Activated CD4-positive, alpha-beta T cell treated with anti-CD3 and anti-CD28 coated beads, Interleukin-2, amount 50 U/mL, for 16 hours (primary cell): ENCODE measurements at regions not wholly inside any gene's neighbourhood (a gene's known extent, or its start where the extent isn't known, plus 50 kb on each side); places are given as distances from the start of the nearest gene placed in this dataset.

Experiments used
- DNase-seq: peaks from one replicate; pipeline ENCODE4 v3.0.0-alpha.2; 2020

DNA sequence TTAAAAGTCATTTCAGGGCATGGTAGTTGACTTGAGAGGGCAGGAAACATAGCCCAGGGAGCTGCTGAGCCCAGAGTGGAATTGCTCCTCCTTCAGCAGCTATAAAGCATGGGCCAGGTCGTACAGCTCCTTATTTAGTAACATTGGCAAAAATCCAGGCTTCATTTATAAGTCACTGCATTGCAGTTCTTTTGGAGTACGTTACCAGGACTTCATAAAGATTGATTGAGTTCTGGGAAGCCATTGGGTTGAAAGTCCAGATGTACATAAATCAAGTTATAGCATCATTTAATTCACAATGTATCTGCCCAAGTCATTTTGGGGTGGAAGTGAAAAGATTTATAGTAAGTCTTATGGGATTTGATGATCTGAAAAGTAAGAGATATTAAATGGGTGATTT, 53.0 kb upstream of the ANKEF1 start:
- DNase-seq = no peak

DNA sequence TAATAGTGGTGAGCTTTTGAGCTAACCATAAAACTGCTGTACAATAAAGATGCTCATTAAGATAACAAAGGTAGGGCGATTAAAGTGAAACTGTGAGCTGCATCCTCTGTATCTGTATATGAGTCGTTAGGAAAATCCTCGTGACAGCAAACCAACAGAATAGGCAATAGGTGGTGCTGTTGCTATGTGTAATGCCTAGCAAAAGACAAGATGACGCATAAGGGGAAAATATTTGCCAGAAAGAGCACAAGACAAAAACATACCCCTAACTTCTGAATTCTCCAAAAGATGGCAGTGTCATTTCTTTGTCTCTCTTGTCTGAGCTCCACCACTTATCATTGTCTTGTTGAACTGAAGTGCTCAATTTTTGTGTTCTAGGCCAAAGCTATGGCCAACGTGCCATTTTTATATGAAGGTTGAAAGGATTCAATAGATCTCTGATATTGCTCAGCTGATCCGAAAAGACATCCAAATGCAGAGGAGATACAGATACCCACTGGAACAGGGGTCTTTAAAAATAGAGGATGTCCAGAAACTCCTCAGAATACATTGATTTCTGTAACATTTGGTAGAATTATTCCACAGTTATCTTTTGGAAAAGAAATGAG, 56.3 kb upstream of the ANKEF1 start:
- peak; percentile 77 for DNase-seq

DNA sequence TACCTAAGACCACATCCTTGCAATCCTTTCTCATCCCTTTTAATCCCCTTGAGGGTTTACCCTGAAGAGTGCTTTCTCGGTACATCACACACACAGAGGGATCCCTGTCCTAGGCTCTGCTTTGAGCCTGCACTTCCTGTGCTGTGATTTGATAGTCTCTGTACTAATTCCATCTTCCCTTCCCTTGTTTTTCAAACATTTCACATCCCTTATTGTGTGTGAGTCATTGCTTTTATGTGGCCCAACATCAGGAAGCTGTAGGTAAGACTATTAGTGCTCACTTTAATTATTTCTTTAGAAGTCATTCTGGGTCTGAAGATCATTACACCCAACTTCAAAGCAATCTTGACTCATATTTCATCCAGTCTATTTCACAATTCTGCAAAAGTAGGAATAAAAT, 57.2 kb upstream of the ANKEF1 start:
- no peak for DNase-seq

DNA sequence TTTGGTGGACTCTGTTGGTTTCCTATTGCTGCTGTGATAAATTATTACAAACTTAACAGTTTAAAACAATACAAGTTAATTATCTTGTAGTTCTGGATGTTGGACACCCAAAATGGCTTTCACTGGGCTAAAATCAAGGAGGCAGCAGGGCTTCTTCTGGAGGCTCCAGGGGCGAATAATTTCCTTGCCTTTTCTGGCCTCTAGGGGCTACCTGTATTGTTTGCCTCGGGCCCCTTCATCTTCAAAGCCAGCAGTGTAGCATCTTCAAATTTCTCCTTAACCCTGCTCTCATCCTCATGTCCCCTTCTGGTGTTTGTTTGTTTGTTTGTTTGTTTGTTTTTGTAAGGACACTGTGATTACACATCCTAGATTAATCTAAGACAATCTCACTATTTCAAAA, 60.5 kb upstream of the ANKEF1 start:
- no peak for DNase-seq

DNA sequence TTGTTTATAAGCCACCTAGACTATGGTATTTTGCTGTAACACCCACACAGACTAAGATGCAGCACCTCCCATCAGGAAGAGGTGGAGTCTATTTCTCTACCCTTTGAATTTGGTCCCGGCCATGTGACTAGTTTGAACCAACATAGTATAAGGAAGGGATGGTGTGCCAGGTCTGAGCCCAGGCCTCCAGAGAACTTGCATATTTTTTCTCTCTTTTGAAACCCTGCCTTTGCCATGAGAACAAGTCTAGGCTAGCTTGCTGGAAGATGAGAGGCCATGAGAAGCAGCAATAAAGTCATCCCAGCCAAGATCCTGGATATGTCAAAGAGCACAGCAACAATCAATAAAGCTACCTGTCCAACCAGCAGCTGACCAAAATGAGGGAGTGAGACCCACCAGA, 63.0 kb upstream of the ANKEF1 start:
- no peak for DNase-seq

DNA sequence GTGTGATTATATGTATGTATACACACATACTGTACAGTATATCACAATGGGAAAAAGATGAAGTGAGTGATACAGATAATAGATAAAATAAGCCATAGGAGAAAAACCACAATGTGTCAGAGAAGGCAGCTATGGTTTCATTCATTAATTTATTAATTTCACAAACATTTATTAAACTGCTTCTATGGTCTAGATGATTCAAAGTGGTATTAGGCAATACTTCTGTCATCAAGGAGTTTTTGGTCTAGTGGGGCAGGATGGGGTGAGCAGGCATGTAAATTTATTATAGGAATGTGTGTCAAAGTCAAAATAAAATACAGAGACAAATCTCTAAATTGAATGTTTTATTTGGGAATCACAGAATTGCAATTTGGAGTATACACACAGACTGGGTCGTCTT, 65.2 kb upstream of the ANKEF1 start:
- DNase-seq = no peak

DNA sequence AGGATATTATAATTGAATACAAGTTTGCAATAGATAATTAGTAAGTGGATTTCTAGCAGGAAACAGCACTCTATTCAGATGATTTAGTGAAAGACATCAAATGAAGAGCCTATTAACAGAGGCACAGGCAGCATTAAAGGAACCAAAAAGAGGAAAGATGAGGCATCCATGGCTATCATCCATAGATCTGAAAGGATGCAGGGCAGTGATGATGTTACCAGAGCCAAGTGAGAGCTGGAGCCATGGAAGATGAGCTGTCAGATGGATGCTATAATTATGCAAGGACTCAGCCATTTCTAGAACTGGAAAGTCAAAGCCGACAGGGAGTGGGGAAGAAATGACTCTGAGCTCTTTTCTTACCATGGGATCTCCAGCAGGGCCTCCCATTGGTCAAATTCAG, 66.8 kb upstream of the ANKEF1 start:
- no peak for DNase-seq

DNA sequence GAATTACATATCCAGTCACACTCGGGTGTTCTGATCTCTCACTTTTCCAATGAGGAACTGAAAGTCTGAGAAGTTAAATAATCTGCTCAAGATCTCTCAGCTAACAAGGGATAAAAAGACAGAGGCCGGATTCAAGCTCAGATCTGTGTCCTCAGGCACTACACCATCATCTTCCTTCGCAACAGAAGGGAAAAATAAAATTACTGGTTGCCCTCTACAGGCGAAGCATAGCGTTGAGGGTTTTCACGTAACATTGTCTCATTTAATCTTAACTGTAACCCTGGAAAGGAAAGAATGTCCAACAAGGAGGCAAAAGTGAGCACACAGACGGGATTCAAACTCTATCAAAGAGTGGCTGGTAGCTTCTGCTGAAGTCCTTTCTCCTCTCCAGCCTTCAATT, 67.8 kb upstream of the ANKEF1 start:
- DNase-seq = no peak

DNA sequence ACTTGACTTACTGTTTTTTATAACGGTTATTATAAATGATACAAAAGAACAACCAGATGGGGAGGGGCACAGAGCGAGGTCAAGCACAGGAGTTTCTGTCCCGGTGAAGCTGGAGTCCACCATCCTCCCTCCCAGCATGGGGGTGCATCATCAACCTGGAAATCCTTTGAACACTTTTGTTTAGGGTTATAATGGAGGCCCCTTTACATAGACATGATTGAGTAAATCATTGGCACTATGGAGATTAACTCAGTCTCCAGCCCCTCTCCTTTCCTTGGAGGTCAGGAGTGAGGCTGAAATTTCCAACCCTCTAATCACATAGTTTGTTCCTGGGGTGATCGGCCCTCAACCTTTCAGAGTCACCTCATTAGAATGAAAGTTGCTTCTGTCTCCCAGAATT, 71.8 kb upstream of the ANKEF1 start:
- DNase-seq = no peak

DNA sequence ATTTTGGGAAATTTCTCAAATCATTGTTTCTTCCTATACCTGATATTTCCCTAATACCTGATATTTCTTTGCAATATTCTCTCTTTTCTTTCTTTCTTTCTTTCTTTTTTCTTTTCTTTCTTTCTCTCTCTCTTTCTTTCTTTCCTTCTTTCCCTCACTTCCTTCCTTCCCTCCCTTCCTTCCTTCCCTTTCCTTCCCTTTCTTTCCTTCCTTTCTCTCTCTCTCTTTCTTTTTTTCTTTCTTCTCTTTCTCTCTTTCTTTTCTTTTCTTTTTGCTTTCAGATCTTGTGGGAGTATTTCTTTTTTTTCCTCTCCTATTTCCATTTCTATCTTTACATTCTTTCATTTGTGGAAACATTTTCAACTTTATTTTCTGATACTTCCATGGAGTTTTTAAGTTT, 76.1 kb upstream of the ANKEF1 start:
- no peak for DNase-seq

DNA sequence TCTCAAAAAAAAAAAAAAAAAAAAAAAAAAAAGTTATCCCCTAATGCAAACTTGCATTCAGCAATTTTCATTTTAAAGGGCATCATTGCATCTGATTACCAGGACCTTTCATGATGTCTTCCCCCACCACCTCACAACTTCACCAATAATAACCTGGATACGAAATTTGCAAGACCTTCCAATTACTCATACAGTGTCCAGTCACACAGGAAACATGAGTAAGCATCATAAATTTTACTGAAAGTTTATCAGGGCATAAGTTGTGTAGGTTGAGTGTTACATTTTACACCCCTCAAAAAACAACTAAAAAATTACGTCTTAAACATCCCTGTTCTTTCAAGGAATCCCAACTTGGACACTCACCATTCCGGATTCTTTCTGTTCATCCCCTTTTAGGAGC, 79.1 kb upstream of the ANKEF1 start:
- no peak for DNase-seq

DNA sequence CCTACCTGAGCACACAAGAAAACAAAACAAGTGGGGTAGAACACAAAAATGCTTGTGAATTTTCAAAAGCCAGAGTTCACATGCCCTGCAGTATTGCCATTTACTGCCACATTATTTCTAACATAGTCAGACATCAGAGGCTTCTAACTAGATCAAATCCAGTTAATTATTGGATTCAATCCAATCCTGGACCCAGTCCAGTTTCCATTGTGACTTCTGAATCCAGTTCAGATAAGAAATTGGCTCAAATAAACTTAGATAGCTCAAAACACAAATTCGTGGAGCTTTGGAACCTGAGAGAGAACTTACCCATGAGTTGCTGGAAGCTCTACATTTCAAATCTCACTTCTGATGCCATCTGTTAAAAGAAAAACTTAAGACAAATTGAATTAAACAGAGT, 85.2 kb upstream of the ANKEF1 start:
- DNase-seq = no peak

DNA sequence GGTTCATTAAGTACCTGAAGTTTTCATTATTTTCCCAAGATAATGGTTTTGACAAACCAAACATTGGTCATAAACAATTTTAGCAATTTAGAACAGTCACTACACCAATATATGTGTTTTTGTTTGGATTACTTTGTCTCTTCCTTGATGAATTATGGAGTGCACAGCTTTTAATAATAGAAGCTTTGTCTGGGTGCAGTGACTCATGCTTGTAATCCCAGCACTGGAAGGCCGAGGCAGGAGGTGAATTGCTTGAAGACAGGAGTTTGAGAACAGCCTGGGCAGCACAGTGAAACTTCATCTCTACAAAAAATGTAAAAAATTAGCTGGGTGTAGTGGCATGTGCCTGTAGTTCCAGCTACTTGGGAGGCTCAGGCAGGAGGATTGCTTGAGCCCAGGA, 89.4 kb upstream of the ANKEF1 start:
- no peak for DNase-seq

DNA sequence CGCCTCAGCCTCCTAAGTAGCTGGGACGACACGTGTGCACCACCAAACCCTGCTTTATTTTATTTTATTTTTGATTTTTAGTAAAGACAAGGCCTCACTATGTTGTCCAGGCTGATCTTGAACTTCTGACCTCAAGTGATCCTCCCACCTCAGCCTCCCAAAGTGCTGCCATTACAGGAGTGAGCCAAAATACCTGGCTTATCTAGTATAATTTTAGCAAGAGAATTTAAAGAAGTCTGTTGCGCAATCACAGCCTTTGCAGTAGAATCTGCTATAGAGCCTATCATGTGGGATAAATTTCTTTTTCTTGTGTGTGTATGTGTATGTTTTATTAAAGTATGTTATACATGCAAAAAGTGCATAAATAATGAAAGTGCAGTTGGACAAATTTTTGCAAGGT, 92.1 kb upstream of the ANKEF1 start:
- DNase-seq = no peak

DNA sequence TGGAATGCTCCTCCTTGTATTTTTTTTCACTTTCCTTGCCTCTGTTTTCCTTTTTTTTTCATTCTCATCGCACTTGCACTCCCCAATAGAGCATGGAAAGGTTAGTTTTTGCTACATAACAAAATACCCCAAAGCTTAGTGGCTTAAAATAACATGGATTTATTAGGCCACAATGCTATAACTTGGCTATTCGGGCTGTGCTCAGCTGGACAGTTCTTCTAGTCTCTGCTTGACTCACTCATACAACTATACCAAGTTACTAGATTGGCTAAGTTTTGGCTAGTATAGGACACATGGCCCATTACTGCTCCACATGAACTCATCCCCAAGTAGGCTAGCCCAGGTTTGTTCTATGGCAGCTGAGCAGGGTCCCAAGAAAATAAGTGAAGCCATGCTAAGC, 94.5 kb upstream of the ANKEF1 start:
- DNase-seq = no peak

DNA sequence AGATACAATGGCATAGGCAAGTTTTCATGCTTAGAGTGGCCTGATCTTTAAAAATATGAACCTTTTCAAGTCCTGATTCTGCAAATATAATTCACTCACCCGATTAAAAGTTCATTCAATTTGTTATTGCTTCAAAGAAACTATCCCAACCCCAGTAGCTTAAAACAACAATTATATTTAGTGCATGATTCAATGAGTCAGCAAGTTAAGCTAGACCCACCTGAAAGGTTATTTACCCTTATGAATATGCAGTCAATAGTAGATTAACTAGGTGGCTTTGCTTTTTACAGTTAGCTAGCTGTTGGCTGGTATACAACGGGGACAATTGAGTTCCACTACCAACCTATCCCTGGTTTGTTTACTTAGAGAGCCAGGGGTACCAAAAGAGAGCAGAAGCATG, 95.6 kb upstream of the ANKEF1 start:
- DNase-seq = no peak

DNA sequence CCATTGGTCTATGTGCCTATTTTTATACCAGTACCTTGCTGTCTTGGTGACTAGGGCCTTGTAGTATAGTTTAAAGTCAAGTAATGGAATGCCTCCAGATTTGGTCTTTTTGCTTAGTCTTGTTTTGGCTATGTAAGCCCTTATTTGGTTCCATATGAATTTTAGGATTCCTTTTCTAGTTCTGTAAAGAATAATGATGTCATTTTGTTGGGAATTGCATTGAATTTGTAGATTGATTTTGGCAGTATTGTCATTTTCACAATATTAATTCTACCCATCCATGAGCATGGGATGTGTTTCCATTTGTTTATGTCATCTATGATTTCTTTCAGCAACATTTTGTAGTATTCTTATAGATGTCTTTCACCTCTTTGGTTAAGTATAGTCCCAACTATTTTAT, 96.4 kb upstream of the PAK5 start:
- no peak for DNase-seq

DNA sequence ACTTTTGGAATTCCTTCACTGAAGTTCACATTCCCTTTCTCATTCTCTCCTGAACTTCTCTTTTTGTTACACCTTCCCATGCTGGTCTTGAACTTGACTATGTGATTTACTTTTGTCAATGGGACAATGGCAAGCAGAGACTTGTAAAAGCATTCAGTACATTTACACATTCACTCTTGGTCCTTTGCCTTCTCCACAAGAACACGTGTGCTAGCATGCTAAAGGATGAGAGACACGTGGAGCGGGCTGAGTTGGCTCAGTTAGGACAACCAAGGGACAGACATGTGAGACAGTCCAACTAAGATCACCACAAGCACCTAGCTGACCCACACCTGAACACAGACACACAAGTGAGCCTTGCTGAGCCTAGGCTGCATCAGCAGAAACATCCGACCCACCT, 91.3 kb upstream of the PAK5 start:
- DNase-seq = no peak

DNA sequence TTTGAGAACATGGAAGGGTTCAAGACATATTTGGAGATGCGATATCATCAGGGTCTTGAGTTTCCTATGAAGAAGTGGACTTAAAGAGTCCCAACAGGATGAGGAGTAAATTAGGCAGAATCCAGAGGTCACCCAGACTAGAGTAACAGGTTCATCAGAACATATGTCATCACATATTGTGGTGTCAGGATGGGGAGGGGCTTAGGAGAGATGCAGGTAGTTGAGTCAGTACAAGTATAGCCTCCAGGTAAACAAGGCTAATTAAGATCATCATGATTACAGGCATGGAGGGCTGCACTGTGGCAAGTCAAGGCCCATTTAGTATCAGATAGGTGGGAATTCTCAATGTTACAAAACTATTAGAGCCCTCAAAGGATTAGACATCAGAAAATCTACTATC, 90.1 kb upstream of the PAK5 start:
- no peak for DNase-seq

DNA sequence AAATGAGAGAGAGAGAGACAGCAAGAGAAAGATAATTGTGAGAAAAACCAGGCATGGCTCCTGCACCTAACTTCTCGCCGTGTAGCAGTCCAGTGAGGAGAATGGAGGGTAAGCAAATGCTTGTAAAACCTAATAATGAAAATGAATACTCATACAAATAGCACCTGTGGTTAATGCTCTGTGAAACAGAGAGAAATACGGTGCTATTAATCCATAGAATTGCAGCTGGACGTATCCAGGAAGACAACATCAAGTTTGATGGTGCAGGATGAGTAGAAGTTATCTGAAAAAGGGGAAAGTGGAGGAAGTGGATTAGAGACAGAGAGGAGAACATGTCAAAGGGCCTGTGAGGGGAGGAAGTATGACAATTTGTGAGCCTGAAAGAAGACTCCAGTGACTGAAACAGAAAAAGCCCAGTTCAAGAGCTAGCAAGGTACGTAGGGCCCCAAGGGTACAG, 89.4 kb upstream of the PAK5 start:
- peak; percentile 37 for DNase-seq

DNA sequence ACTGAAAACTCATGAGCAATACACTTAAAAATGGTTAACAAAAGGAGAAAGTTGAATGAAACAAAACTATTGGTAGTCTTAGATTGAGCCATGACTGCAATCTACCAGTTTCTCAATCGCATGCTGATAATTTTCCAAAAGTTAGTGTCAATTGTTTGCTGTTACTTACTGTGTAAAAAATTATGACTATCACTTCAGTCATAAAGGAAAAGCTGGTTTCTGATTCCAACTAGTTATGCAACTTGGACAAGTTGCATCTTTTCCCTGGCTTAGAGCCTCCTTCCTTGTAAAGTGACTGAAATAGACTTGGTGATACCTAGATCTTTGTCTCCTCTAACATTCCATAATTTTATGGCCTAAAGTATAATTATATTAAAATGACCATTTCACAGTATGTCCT, 88.3 kb upstream of the PAK5 start:
- no peak for DNase-seq

DNA sequence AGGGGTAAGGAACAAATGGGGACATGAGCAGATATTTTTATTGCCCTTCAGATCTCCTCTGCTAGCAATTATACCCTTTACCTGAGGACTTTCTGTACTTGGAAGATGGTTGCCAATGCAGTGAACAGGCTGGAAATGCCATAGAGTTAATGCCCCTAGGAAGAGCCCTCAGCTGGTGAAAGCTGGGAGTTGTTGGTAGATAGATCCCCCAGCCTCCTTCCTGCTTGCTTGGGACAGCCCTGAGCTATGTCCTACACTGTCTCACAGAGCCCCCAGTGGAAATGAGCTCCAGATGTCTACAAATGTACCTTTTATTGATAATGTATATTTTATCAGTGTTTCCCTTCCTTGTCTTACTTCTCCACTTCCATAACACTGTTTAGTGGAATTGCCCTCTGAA, 87.6 kb upstream of the PAK5 start:
- no peak for DNase-seq

DNA sequence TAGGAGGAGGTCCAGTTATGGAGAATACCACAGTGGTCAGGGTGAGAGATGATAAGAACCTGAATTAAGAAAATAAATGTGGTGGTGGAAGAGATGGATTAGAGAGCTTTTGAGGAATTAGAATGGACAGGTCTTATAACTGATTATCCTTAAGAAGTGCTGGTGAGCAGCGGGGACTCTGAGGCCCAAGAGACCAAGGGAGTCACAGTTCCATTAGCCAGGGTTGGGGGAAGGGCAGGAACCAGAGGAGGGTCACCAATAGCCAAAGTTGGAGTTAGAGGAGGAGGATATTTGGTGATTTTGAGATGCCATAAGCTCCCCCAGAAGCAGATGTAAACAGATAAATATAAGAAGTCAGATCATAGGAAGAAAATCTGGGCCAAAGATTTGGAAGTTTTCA, 87.1 kb upstream of the PAK5 start:
- DNase-seq = no peak

DNA sequence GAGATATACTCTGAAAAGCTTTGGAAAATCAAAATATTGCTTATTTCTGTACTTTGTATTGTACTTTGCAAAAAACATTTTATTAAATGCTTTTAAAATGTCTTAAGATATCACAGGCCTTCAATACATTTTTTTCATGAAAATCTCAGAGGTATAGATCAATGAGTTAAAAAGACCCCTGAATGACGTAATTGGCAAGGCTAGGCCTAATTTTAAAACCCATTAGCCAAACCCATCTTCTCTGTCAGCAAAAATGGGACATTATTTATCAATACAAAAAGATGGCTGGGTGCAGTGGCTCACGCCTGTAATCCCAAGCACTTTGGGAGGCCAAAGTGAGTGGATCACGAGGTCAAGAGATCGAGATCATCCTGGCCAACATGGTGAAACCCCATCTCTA, 84.8 kb upstream of the PAK5 start:
- no peak for DNase-seq

DNA sequence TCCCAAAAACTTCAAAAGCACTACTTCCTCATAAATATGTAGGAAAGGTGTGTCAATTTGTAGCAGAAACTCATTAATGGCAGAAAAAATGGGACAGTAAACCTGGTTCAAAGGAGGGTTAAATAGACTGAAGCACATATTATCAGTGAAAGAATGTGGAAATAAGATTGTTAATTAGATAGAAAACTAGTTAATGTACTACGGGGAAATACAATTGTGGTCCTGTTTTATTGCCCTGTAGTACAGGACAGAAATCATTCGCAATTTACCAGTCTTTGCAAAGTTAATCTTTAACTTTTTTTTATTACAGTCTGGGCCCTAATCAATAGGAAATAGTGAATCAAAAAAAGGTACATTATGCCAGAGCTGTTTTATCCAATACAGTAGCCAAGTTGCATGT, 82.0 kb upstream of the PAK5 start:
- DNase-seq = no peak
